DOHH2 (cell line): ENCODE measurements at regions not wholly inside any gene's neighbourhood (a gene's known extent, or its start where the extent isn't known, plus 50 kb on each side); places are given as distances from the start of the nearest gene placed in this dataset.
A peak's percentile ranks its signal among the peaks of the same experiment; 100 is the strongest.

Experiments used
- H3F3A ChIP-seq: fragments of 200-600 bp; sonication (generic), shearing (Covaris generic); 2 replicates; pipeline ENCODE4 v1.6.0; 2016; ENCODE audit warnings: antibody characterized with exemption, mild to moderate bottlenecking; ENCODE audit not compliant: control insufficient read depth, insufficient read depth
- H3K27ac ChIP-seq: fragments of 200-600 bp; sonication (generic); 2 replicates; pipeline ENCODE4 v1.5.1; 2014; ENCODE audit warnings: low read depth, mild to moderate bottlenecking, low read length, moderate library complexity
- H3K27me3 ChIP-seq: fragments of 200-600 bp; sonication (generic); 2 replicates; pipeline ENCODE4 v1.6.1; 2014; ENCODE audit warnings: mild to moderate bottlenecking, low read length, mixed read lengths; ENCODE audit not compliant: control insufficient read depth
- H3K36me3 ChIP-seq: fragments of 200-600 bp; sonication (generic); 2 replicates; pipeline ENCODE4 v1.6.1; 2014; ENCODE audit warnings: mild to moderate bottlenecking, low read length, moderate library complexity, mixed read lengths; ENCODE audit not compliant: control insufficient read depth
- H3K4me1 ChIP-seq: fragments of 200-600 bp; sonication (generic); 2 replicates; pipeline ENCODE4 v1.6.1; 2014; ENCODE audit warnings: mild to moderate bottlenecking, low read length, mixed read lengths; ENCODE audit not compliant: control insufficient read depth
- H3K4me2 ChIP-seq: fragments of 200-600 bp; sonication (generic); 2 replicates; pipeline ENCODE4 v1.6.0; 2014; ENCODE audit warnings: mild to moderate bottlenecking, low read length, moderate library complexity
- H3K4me3 ChIP-seq: fragments of 200-600 bp; sonication (generic); 2 replicates; pipeline ENCODE4 v1.5.1; 2014; ENCODE audit warnings: mild to moderate bottlenecking, low read length, mixed read lengths
- H3K79me2 ChIP-seq: fragments of 200-600 bp; sonication (generic); 2 replicates; pipeline ENCODE4 v1.6.1; 2014; ENCODE audit warnings: mild to moderate bottlenecking, low read length, mixed read lengths; ENCODE audit not compliant: control insufficient read depth
- H3K9me2 ChIP-seq: fragments of 200-600 bp; sonication (generic); replicated peaks from 2 replicates; pipeline ENCODE4 v1.6.1; 2014; ENCODE audit warnings: mild to moderate bottlenecking, low read length, mixed read lengths; ENCODE audit not compliant: control insufficient read depth
- H3K9me3 ChIP-seq: fragments of 200-600 bp; sonication (generic); 2 replicates; pipeline ENCODE4 v1.6.1; 2014; ENCODE audit warnings: antibody characterized with exemption, low read length, mixed read lengths; ENCODE audit not compliant: control insufficient read depth, insufficient read depth
- H4K20me1 ChIP-seq: fragments of 200-600 bp; sonication (generic); 2 replicates; pipeline ENCODE4 v1.6.0; 2014; ENCODE audit warnings: low read depth, mild to moderate bottlenecking, antibody characterized with exemption, low read length, moderate library complexity; ENCODE audit not compliant: control insufficient read depth, insufficient read depth
- CTCF ChIP-seq: fragments of 200-600 bp; sonication (generic); IDR thresholded peaks from one replicate; pipeline ENCODE4 v1.5.1; 2014; ENCODE audit warnings: antibody characterized with exemption, mild to moderate bottlenecking, low read depth, low read length; ENCODE audit not compliant: poor library complexity, severe bottlenecking
- EZH2phosphoT487 ChIP-seq: fragments of 200-600 bp; sonication (generic); IDR thresholded peaks from 2 replicates; pipeline ENCODE4 v1.6.1; 2017; ENCODE audit warnings: borderline replicate concordance, mild to moderate bottlenecking, antibody characterized with exemption, low read length, moderate library complexity, mixed read lengths

DNA sequence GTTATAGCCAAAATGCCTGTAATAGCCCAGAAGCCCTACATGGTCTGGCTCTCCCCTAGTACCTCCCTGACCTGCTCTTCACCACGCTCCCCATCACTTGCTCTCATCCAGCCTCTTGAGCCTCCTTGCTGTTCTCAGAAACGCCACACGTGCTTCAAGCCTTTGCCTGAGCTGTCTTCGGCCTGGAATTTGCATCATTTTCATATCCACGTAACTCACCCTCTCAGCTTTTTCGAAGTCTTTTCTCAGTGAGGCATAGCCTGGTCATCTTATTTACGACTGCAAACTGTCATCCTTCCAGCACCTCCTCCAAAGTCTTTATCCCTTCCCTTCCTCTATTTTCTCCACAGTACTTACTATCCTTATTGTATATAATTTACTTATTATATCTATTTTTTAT is 151.0 kb upstream of the AHR start:
- Histone ChIP-seq H3K27ac (peak overlapping the region; percentile 63), H3K4me2 (peak overlapping the region; percentile 55)
- TF ChIP-seq CTCF = no peak

DNA sequence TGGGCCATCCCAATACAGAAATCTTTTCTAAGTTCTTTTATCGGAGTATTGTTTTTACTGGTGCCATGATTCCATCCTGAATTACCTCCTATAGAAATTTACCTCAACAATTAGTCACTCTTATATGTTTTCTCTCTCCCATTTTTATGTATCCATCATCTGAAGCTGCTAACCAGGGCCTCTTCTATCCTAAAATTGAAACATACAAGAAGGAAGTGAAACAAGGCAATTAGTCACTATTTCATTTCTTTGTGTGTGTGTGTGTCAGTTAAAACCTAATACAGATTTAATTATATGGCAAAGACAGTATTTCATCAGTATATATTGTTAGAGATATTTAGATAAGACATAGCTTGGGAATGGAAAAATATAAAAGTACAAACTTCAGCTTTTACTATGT is 148.4 kb upstream of the AHR start:
- Histone ChIP-seq H3K27me3 (no peaks in the 10 kb centered on the region), H3K4me3 (peak overlapping the region; percentile 1; the same call in 1 of the 2 replicates), H3K4me2 (peak overlapping the region; percentile 28), H3K36me3 (no peaks in the 10 kb centered on the region), H4K20me1 (no peaks in the 10 kb centered on the region), H3K9me2 (no peaks in the 10 kb centered on the region), H3K4me1 (peaks cover 81% of the 10 kb centered on the region), H3K27ac (peak overlapping the region; percentile 50), H3F3A (peaks cover 5% of the 10 kb centered on the region; the same call in 1 of the 2 replicates), H3K9me3 (no peaks in the 10 kb centered on the region), H3K79me2 (no peaks in the 10 kb centered on the region)
- no peak for TF ChIP-seq CTCF
- no peak for TF ChIP-seq EZH2phosphoT487

More for the DNA sequence above, 151.0 kb upstream of the AHR start:
- Histone ChIP-seq H3K27me3 (no peaks in the 10 kb centered on the region), H3K4me3 (peak overlapping the region; percentile 43), H3K36me3 (no peaks in the 10 kb centered on the region), H3K79me2 (no peaks in the 10 kb centered on the region), H3K9me3 (no peaks in the 10 kb centered on the region), H3F3A (peaks cover 5% of the 10 kb centered on the region; the same call in 1 of the 2 replicates), H3K9me2 (no peaks in the 10 kb centered on the region), H3K4me1 (peaks cover 82% of the 10 kb centered on the region), H4K20me1 (no peaks in the 10 kb centered on the region)

DNA sequence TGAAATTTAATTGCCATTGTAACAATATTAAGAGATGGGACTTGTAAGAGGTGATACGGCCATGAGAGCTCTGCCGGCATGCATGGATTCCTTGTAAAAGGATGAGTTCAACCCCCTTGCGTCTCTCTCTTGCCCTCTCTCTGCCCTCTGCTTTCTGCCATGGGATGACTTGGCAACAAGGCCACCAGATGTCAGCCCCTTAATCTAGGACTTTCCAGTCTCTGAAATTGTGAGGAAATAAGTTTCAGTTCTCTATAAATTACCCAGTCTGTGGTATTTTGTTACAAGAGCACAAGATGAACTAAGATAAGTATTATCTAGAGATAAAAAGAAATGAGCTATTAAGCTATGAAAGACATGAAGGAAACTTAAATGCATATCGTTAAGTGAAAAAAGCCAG is 145.7 kb upstream of the AHR start:
- Histone ChIP-seq H3K9me2 (no peaks in the 10 kb centered on the region), H3K4me3 (no peak overlapping the region), H3K27ac (peak overlapping the region; percentile 7; the same call in 1 of the 2 replicates), H4K20me1 (no peaks in the 10 kb centered on the region), H3K79me2 (no peaks in the 10 kb centered on the region), H3K27me3 (no peaks in the 10 kb centered on the region), H3K4me1 (peaks cover 62% of the 10 kb centered on the region), H3K4me2 (peak overlapping the region; percentile 15; the same call in 1 of the 2 replicates), H3F3A (0 out of 2 replicates have a peak, but pooled peaks cover 2% of the 10 kb centered on the region), H3K9me3 (no peaks in the 10 kb centered on the region), H3K36me3 (no peaks in the 10 kb centered on the region)
- TF ChIP-seq EZH2phosphoT487 (no peak), CTCF (no peak)

- Histone ChIP-seq H4K20me1 (no peaks in the 10 kb centered on the region), H3K9me2 (no peaks in the 10 kb centered on the region), H3K9me3 (no peaks in the 10 kb centered on the region), H3K4me3 (no peak overlapping the region), H3K4me2 (no peak overlapping the region), H3K27ac (no peak overlapping the region), H3K4me1 (peaks cover 55% of the 10 kb centered on the region), H3K36me3 (no peaks in the 10 kb centered on the region), H3F3A (0 out of 2 replicates have a peak, but pooled peaks cover 2% of the 10 kb centered on the region), H3K79me2 (no peaks in the 10 kb centered on the region), H3K27me3 (no peaks in the 10 kb centered on the region)
- TF ChIP-seq EZH2phosphoT487 (no peak), CTCF (no peak)
Measured at GRCh38 chr7:17153536-17153935, 144.9 kb upstream of the AHR start.
